ENCODE measurements at regions not wholly inside any gene's neighbourhood (a gene's known extent, or its start where the extent isn't known, plus 50 kb on each side); places are given as distances from the start of the nearest gene placed in this dataset.

GRCh38 chr9:90393365-90394152 is 249.1 kb downstream of the DIRAS2 start:
- no peak for TF ChIP-seq CTCF (IDR thresholded peaks at IDR 0.05)
- no peak overlapping the region for H3K27ac ChIP-seq
- no peaks in the 10 kb centered on the region for H3K4me1 ChIP-seq

GRCh38 chr9:90394871-90395270 is 247.8 kb downstream of the DIRAS2 start:
- no peak for DNase-seq
- Histone ChIP-seq H3K27ac (no peak overlapping the region), H3K27me3 (no peaks in the 10 kb centered on the region), H3K4me1 (no peaks in the 10 kb centered on the region), H3K9ac (ENCODE audit: low read depth in 2 of 2, low read length in 2 of 2) (no peak overlapping the region), H3K36me3 (no peaks in the 10 kb centered on the region), H3K9me3 (no peaks in the 10 kb centered on the region), H3K4me3 (no peak overlapping the region)
- intact Hi-C loops (cut with DNase I), result no loop called here
- TF ChIP-seq CTCF (IDR thresholded peaks at IDR 0.05), result no peak

More at GRCh38 chr9:90393365-90394152, 249.1 kb downstream of the DIRAS2 start:
- Histone ChIP-seq H3K4me3 (no peak overlapping the region), H3K27me3 (no peaks in the 10 kb centered on the region), H3K36me3 (no peaks in the 10 kb centered on the region), H3K9me3 (no peaks in the 10 kb centered on the region), H3K9ac (ENCODE audit: low read depth in 2 of 2, low read length in 2 of 2) (no peak overlapping the region)
- intact Hi-C loops (cut with DNase I), result no loop called here
- DNase-seq, result no peak

- intact Hi-C loops (cut with DNase I), result no loop called here
- Histone ChIP-seq H3K9ac (ENCODE audit: low read depth in 2 of 2, low read length in 2 of 2) (no peak overlapping the region), H3K36me3 (no peaks in the 10 kb centered on the region), H3K9me3 (no peaks in the 10 kb centered on the region), H3K27ac (no peak overlapping the region), H3K4me3 (no peak overlapping the region), H3K27me3 (no peaks in the 10 kb centered on the region), H3K4me1 (no peaks in the 10 kb centered on the region)
- DNase-seq, result no peak
- TF ChIP-seq CTCF (IDR thresholded peaks at IDR 0.05), result no peak
Observed at GRCh38 chr9:90400091-90400490, 242.5 kb downstream of the DIRAS2 start.

DNA sequence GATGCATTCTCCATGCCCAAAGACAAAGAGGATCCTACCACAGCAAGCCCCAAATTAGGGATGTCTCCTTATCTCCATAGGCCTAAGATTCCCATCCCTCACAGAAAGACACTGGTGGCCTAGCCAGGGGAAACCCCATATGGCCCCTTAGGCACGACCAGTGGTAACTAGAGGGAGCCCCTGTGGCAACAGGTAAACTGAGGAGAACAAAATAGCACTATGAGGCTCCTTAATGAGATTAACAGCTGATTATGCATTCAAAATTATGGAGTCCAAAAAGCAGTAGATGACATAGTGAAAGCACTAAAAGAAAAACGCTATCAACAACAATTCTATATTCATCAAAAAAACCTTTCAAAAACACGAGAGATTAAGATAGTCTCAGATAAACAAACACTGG is 234.0 kb downstream of the DIRAS2 start:
- no peak for TF ChIP-seq CTCF (IDR thresholded peaks at IDR 0.05)
- intact Hi-C loops (cut with DNase I), result no loop called here
- no peak overlapping the region for H3K4me3 ChIP-seq
- H3K36me3 ChIP-seq, result no peaks in the 10 kb centered on the region
- no peak for DNase-seq
- H3K9me3 ChIP-seq, result no peaks in the 10 kb centered on the region
- H3K27ac ChIP-seq, result no peak overlapping the region
- H3K4me1 ChIP-seq, result no peaks in the 10 kb centered on the region
- no peak overlapping the region for H3K9ac ChIP-seq (ENCODE audit: low read depth in 2 of 2, low read length in 2 of 2)
- H3K27me3 ChIP-seq, result no peaks in the 10 kb centered on the region

GRCh38 chr9:90419221-90419851 is 223.3 kb downstream of the DIRAS2 start:
- Histone ChIP-seq H3K4me1 (no peaks in the 10 kb centered on the region), H3K27ac (no peak overlapping the region), H3K9me3 (no peaks in the 10 kb centered on the region), H3K36me3 (no peaks in the 10 kb centered on the region), H3K27me3 (no peaks in the 10 kb centered on the region), H3K4me3 (no peak overlapping the region), H3K9ac (ENCODE audit: low read depth in 2 of 2, low read length in 2 of 2) (no peak overlapping the region)
- intact Hi-C loops (cut with DNase I), result no loop called here
- TF ChIP-seq CTCF (IDR thresholded peaks at IDR 0.05), result no peak
- DNase-seq, result no peak

Data from colonic mucosa (tissue), 4 donors.